ENCODE measurements at regions not wholly inside any gene's neighbourhood (a gene's known extent, or its start where the extent isn't known, plus 50 kb on each side); places are given as distances from the start of the nearest gene placed in this dataset.
"Not testable (repeated sequence)": the region's sequence is repeated elsewhere in the genome, so short reads cannot be mapped to it uniquely, and the experiment has no call there.

GRCh38 chrX:830532-830931 is 199.9 kb downstream of the SHOX start:
- Histone ChIP-seq H3K4me1 (no peaks in the 10 kb centered on the region), H3K9me3 (no peaks in the 10 kb centered on the region), H3K27me3 (no peaks in the 10 kb centered on the region), H3K36me3 (no peaks in the 10 kb centered on the region), H3K4me3 (no peak overlapping the region), H3K27ac (no peak overlapping the region)
- DNase-seq (no peak), FAIRE-seq (no peak), ATAC-seq (no peak)
- intact Hi-C loops (cut with DNase I), result no loop called here
- TF ChIP-seq CTCF (IDR thresholded peaks at IDR 0.05), result no peak
- 32 to 41% methylated on average over 6 of the region's 6 CpGs for WGBS, 2 donors

- WGBS, 2 donors, result 59 to 63% methylated on average over 3 of the region's 3 CpGs
- no peaks in the 10 kb centered on the region for H3K4me1 ChIP-seq
- no peak overlapping the region for H3K27ac ChIP-seq
- H3K9me3 ChIP-seq, result no peaks in the 10 kb centered on the region
- no peak for TF ChIP-seq CTCF (IDR thresholded peaks at IDR 0.05)
- FAIRE-seq (no peak), ATAC-seq (no peak), DNase-seq (no peak)
- intact Hi-C loops (cut with DNase I), result no loop called here
- no peaks in the 10 kb centered on the region for H3K36me3 ChIP-seq
- no peaks in the 10 kb centered on the region for H3K27me3 ChIP-seq
- H3K4me3 ChIP-seq, result no peak overlapping the region
These were observed 198.6 kb downstream of the SHOX start for GRCh38 chrX:829145-829544.

- no peak for TF ChIP-seq CTCF (IDR thresholded peaks at IDR 0.05)
- Histone ChIP-seq H3K27ac (no peak overlapping the region), H3K36me3 (no peaks in the 10 kb centered on the region), H3K4me3 (no peak overlapping the region), H3K27me3 (no peaks in the 10 kb centered on the region), H3K4me1 (no peaks in the 10 kb centered on the region), H3K9me3 (no peaks in the 10 kb centered on the region)
- ATAC-seq, result no peak
- no peak for FAIRE-seq
- intact Hi-C loops (cut with DNase I), result no loop called here
- no peak for DNase-seq
- WGBS, 2 donors, result 62 to 70% methylated on average over 8 of the region's 8 CpGs
These were observed 197.9 kb downstream of the SHOX start for GRCh38 chrX:828411-828959.

- Histone ChIP-seq H3K27ac (no peak overlapping the region), H3K9me3 (no peaks in the 10 kb centered on the region), H3K4me3 (no peak overlapping the region), H3K36me3 (no peaks in the 10 kb centered on the region), H3K4me1 (no peaks in the 10 kb centered on the region), H3K27me3 (no peaks in the 10 kb centered on the region)
- DNase-seq, result no peak
- intact Hi-C loops (cut with DNase I), result no loop called here
- no peak for FAIRE-seq
- 42 to 46% methylated on average over 9 of the region's 9 CpGs for WGBS, 2 donors
- no peak for ATAC-seq
- no peak for TF ChIP-seq CTCF (IDR thresholded peaks at IDR 0.05)
These were observed 195.9 kb downstream of the SHOX start for GRCh38 chrX:826448-826847.

GRCh38 chrX:825991-826390 is 195.4 kb downstream of the SHOX start:
- DNase-seq (no peak), FAIRE-seq (no peak), ATAC-seq (no peak)
- no peak for TF ChIP-seq CTCF (IDR thresholded peaks at IDR 0.05)
- intact Hi-C loops (cut with DNase I), result no loop called here
- Histone ChIP-seq H3K9me3 (no peaks in the 10 kb centered on the region), H3K27me3 (no peaks in the 10 kb centered on the region), H3K27ac (no peak overlapping the region), H3K4me3 (no peak overlapping the region), H3K4me1 (no peaks in the 10 kb centered on the region), H3K36me3 (no peaks in the 10 kb centered on the region)
- 57 to 59% methylated on average over 11 of the region's 11 CpGs for WGBS, 2 donors

- not testable (repeated sequence) for FAIRE-seq, H3K4me1 ChIP-seq
These were observed 192.5 kb downstream of the SHOX start for GRCh38 chrX:823073-823472.

More at GRCh38 chrX:823073-823472, 192.5 kb downstream of the SHOX start:
- H3K9me3 ChIP-seq; H3K36me3 ChIP-seq; H3K27ac ChIP-seq; ATAC-seq; H3K27me3 ChIP-seq; H3K4me3 ChIP-seq; DNase-seq; intact Hi-C loops (cut with DNase I): not testable (repeated sequence)
- 97 to 100% methylated on average over 1 of the region's 1 CpG for WGBS, 2 donors
